ENCODE measurements at regions not wholly inside any gene's neighbourhood (a gene's known extent, or its start where the extent isn't known, plus 50 kb on each side); places are given as distances from the start of the nearest gene placed in this dataset.

DNA sequence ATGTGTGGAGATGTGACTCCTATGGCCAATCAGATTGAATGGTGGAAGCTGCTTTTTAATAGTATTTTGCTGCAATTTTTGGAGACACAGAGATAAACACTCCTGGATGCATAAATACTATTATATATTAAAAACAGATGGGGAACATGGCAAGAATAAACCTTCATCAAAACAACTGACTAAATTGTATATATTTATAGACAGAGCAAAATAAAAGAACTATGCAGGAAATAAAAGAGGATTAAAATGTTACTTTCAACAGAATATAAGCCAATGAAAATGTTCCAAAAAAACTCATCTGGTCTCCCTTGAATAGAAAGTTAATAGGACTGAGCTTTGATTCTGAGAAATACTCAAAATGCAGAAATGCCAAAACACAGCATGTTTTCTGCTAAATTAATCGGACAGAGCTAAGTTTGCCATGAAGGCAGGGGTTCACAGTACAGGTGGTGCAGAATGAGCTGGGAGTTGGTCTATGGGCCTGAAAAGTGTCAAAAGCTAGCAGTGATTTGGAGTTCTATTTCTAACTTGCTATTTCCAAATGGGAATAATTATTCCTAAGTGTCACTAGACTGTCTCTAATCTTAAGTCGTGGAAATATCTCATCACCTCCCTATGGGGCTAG lies 227.2 kb downstream of the CNTN3 start:
- Histone ChIP-seq H3K9ac (ENCODE audit: control insufficient read depth, extremely low read depth, insufficient read depth, low read length) (no peak overlapping the region), H3K4me3 (ENCODE audit: control insufficient read depth in 2 of 3, extremely low read depth in 1 of 3, insufficient read depth in 2 of 3, low read depth in 1 of 3, low read length in 3 of 3) (no peak overlapping the region), H3K9me1 (ENCODE audit: control insufficient read depth, extremely low read depth, insufficient read depth, low read length) (no peaks in the 10 kb centered on the region), H4K20me1 (ENCODE audit: control insufficient read depth, extremely low read depth, insufficient read depth, low read length) (no peaks in the 10 kb centered on the region), H3K36me3 (ENCODE audit: control insufficient read depth in 2 of 2, extremely low read depth in 1 of 2, insufficient read depth in 2 of 2, low read length in 2 of 2) (no peaks in the 10 kb centered on the region), H3K4me1 (ENCODE audit: control insufficient read depth, extremely low read depth, insufficient read depth, low read length) (no peaks in the 10 kb centered on the region), H3K79me2 (ENCODE audit: control insufficient read depth, insufficient read depth, low read length) (no peaks in the 10 kb centered on the region), H3K27me3 (ENCODE audit: control insufficient read depth, extremely low read depth, insufficient read depth, low read length) (no peaks in the 10 kb centered on the region), H3K4me2 (ENCODE audit: control insufficient read depth, extremely low read depth, insufficient read depth, low read depth, low read length) (no peak overlapping the region), H2AFZ (ENCODE audit: control insufficient read depth, low read length) (no peak overlapping the region), H3K27ac (ENCODE audit: control insufficient read depth, insufficient read depth, low read length) (no peak overlapping the region), H3K9me3 (ENCODE audit: control insufficient read depth, low read depth, low read length) (no peaks in the 10 kb centered on the region)
- dilution Hi-C loops (cut with MboI; ENCODE audit: extremely low pct_ligation_motif_present, low sequenced_read_pairs): no loop called here
- no peak for FAIRE-seq
- DNase-seq (ENCODE audit: low read depth, low spot score): no peak
- TF ChIP-seq EZH2 (IDR thresholded peaks at IDR 0.05; ENCODE audit: low read length): no peak
- TF ChIP-seq, protein P1, sequence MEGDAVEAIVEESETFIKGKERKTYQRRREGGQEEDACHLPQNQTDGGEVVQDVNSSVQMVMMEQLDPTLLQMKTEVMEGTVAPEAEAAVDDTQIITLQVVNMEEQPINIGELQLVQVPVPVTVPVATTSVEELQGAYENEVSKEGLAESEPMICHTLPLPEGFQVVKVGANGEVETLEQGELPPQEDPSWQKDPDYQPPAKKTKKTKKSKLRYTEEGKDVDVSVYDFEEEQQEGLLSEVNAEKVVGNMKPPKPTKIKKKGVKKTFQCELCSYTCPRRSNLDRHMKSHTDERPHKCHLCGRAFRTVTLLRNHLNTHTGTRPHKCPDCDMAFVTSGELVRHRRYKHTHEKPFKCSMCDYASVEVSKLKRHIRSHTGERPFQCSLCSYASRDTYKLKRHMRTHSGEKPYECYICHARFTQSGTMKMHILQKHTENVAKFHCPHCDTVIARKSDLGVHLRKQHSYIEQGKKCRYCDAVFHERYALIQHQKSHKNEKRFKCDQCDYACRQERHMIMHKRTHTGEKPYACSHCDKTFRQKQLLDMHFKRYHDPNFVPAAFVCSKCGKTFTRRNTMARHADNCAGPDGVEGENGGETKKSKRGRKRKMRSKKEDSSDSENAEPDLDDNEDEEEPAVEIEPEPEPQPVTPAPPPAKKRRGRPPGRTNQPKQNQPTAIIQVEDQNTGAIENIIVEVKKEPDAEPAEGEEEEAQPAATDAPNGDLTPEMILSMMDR (optimal IDR thresholded peaks at IDR 0.05 in 1 of 3, IDR thresholded peaks at IDR 0.05 in 1 of 3, conservative IDR thresholded peaks at IDR 0.05 in 1 of 3; ENCODE audit: extremely low read depth in 1 of 3, insufficient read depth in 2 of 3, low read length in 3 of 3): no peak

DNA sequence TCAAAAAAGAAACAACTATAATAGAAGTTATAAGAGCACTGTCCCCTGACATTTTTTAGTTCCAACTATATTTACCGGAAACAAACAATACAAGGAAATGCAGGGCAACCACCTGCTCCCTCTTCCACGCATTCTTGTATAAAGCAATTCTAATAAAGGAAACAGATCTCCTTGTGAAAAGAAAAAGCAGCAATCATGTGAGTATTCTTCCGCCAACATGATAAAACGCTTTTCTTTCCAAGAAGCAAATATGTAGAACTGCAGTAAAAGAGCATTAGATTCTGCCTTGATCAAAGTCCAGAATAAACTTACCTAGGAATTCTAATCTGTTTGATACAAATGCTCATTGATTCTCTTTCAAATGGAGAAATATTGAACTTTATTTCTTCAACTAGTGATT lies 230.3 kb downstream of the CNTN3 start:
- FAIRE-seq (no peak), DNase-seq (ENCODE audit: low read depth, low spot score) (no peak)
- H3K9me1 ChIP-seq (ENCODE audit: control insufficient read depth, extremely low read depth, insufficient read depth, low read length): no peaks in the 10 kb centered on the region
- no peak overlapping the region for H2AFZ ChIP-seq (ENCODE audit: control insufficient read depth, low read length)
- H3K4me1 ChIP-seq (ENCODE audit: control insufficient read depth, extremely low read depth, insufficient read depth, low read length): no peaks in the 10 kb centered on the region
- no peaks in the 10 kb centered on the region for H3K79me2 ChIP-seq (ENCODE audit: control insufficient read depth, insufficient read depth, low read length)
- H3K36me3 ChIP-seq (ENCODE audit: control insufficient read depth in 2 of 2, extremely low read depth in 1 of 2, insufficient read depth in 2 of 2, low read length in 2 of 2): no peaks in the 10 kb centered on the region
- no peaks in the 10 kb centered on the region for H3K9me3 ChIP-seq (ENCODE audit: control insufficient read depth, low read depth, low read length)
- H3K4me2 ChIP-seq (ENCODE audit: control insufficient read depth, extremely low read depth, insufficient read depth, low read depth, low read length): no peak overlapping the region
- H4K20me1 ChIP-seq (ENCODE audit: control insufficient read depth, extremely low read depth, insufficient read depth, low read length): no peaks in the 10 kb centered on the region
- no peak for TF ChIP-seq EZH2 (IDR thresholded peaks at IDR 0.05; ENCODE audit: low read length)
- TF ChIP-seq, protein P1 (optimal IDR thresholded peaks at IDR 0.05 in 1 of 3, IDR thresholded peaks at IDR 0.05 in 1 of 3, conservative IDR thresholded peaks at IDR 0.05 in 1 of 3; ENCODE audit: extremely low read depth in 1 of 3, insufficient read depth in 2 of 3, low read length in 3 of 3): no peak
- dilution Hi-C loops (cut with MboI; ENCODE audit: extremely low pct_ligation_motif_present, low sequenced_read_pairs): no loop called here
- no peak overlapping the region for H3K9ac ChIP-seq (ENCODE audit: control insufficient read depth, extremely low read depth, insufficient read depth, low read length)
- H3K27ac ChIP-seq (ENCODE audit: control insufficient read depth, insufficient read depth, low read length): no peak overlapping the region
- H3K27me3 ChIP-seq (ENCODE audit: control insufficient read depth, extremely low read depth, insufficient read depth, low read length): no peaks in the 10 kb centered on the region
- H3K4me3 ChIP-seq (ENCODE audit: control insufficient read depth in 2 of 3, extremely low read depth in 1 of 3, insufficient read depth in 2 of 3, low read depth in 1 of 3, low read length in 3 of 3): no peak overlapping the region
